Left lung (tissue), 4 donors: ENCODE measurements at regions not wholly inside any gene's neighbourhood (a gene's known extent, or its start where the extent isn't known, plus 50 kb on each side); places are given as distances from the start of the nearest gene placed in this dataset.
"Not testable (repeated sequence)": the region's sequence is repeated elsewhere in the genome, so short reads cannot be mapped to it uniquely, and the experiment has no call there.

Experiments
- ATAC-seq: fragments of 200-7000 bp; cut with Tn5 transposase; one replicate; pipeline ENCODE4 v1.9.1; 2020; ENCODE audit warnings: moderate library complexity
- DNase-seq, 4 donors: peaks; one replicate each; pipeline ENCODE4 v3.0.0-alpha.2; 2013 to 2020
- H3K27ac ChIP-seq, 2 donors: fragments of 200-600 bp; sonication (generic) in 1 of 2; one replicate each; pipeline versions ENCODE4 v1.5.0 to v1.8.0; 2020 to 2021
- H3K27me3 ChIP-seq, 2 donors: fragments of 200-600 bp; sonication (generic) in 1 of 2; one replicate each; pipeline versions ENCODE4 v1.5.0 to v1.8.0; 2020 to 2021
- H3K36me3 ChIP-seq, 2 donors: fragments of 200-600 bp; sonication (generic) in 1 of 2; one replicate each; pipeline versions ENCODE4 v1.5.0 to v1.8.0; 2020 to 2021
- H3K4me1 ChIP-seq, 2 donors: fragments of 200-600 bp; one replicate each; pipeline ENCODE4 v1.8.0; 2021
- H3K4me3 ChIP-seq, 2 donors: fragments of 200-600 bp; sonication (generic) in 1 of 2; one replicate each; pipeline versions ENCODE4 v1.5.0 to v1.8.0; 2020 to 2021; ENCODE audit warnings: mild to moderate bottlenecking in 1 of 2
- H3K9me3 ChIP-seq, 2 donors: fragments of 200-600 bp; sonication (generic) in 1 of 2; one replicate each; pipeline versions ENCODE4 v1.5.0 to v1.8.0; 2020 to 2021
- intact Hi-C, 2 donors: fragments of 100-400 bp; cut with DNase I; formaldehyde crosslinking; loops; one replicate each; pipeline versions ENCODE4 v1.11.2 to v1.14.2; 2022
- TF ChIP-seq, protein P1 (sequence below), 2 donors: fragments of 200-600 bp; sonication (generic) in 1 of 2; IDR thresholded peaks; one replicate each; pipeline versions ENCODE4 v1.5.0 to v1.8.0; 2021; ENCODE audit warnings: antibody characterized with exemption in 2 of 2
- donor health status: DM: no; HTN: yes; CAD: no.
- donor health status: DM: no; HTN: no; CAD: no.

DNA sequence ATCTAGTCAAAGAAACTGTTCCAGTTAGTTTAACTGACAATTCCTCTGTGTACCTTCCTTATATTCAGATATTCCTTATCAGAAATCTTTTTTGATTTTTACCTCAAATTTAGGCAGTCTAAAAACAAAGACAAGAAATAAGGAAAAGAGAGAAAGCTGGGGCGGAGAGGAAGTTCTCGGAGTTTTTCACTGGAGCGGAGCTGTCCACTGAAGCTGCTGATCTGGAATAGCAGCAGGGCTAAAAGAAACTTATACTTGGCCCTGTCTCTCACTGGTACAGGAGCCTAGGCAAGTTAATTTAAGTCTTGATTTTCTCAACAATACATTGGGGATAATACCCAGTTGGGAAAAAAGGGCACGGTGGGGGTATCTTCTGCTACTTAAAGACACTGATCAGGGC is 59.2 kb upstream of the CYP2D6 start:
- H3K4me3 ChIP-seq = no peak overlapping the region
- TF ChIP-seq, protein P1, sequence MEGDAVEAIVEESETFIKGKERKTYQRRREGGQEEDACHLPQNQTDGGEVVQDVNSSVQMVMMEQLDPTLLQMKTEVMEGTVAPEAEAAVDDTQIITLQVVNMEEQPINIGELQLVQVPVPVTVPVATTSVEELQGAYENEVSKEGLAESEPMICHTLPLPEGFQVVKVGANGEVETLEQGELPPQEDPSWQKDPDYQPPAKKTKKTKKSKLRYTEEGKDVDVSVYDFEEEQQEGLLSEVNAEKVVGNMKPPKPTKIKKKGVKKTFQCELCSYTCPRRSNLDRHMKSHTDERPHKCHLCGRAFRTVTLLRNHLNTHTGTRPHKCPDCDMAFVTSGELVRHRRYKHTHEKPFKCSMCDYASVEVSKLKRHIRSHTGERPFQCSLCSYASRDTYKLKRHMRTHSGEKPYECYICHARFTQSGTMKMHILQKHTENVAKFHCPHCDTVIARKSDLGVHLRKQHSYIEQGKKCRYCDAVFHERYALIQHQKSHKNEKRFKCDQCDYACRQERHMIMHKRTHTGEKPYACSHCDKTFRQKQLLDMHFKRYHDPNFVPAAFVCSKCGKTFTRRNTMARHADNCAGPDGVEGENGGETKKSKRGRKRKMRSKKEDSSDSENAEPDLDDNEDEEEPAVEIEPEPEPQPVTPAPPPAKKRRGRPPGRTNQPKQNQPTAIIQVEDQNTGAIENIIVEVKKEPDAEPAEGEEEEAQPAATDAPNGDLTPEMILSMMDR (IDR thresholded peaks at IDR 0.05) = no peak
- ATAC-seq (no peak), DNase-seq (no peak)
- no peaks in the 10 kb centered on the region for H3K27me3 ChIP-seq
- no peak overlapping the region for H3K27ac ChIP-seq
- intact Hi-C loops = no loop called here
- H3K4me1 ChIP-seq = no peaks in the 10 kb centered on the region
- H3K9me3 ChIP-seq = no peaks in the 10 kb centered on the region
- no peaks in the 10 kb centered on the region for H3K36me3 ChIP-seq

DNA sequence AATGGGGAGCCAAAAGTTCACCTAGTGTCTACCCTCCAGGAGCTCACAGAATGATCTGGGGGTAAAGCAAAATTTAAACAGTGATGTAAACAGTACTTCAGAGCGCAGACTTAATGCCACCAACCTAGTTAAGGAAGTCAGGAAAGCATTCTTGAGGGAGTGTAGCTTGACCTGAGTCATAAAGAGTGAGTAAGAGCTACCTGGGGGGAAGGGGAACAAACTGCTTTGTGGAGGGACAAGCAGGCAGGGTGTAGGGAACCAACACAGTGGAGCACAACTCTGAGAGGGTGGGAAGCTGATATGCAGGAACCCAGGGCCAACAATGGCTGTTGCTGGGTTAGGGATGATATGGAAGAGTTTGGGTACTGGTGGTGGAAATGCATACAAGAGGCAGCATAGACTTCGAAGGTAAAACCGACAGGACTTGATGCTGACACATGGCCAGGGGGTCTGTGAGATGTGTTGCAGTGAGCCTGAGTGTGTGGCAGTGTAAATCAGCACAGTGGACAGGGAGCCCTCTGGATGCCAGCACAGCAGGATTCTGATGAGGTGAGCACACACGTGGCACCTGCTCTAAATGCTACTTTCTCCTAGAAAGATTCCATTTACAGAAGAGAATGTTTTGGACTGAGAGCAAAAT is 58.3 kb upstream of the CYP2D6 start:
- Histone ChIP-seq H3K9me3 (no peaks in the 10 kb centered on the region), H3K36me3 (no peaks in the 10 kb centered on the region), H3K27ac (no peak overlapping the region), H3K4me1 (no peaks in the 10 kb centered on the region), H3K4me3 (no peak overlapping the region), H3K27me3 (no peaks in the 10 kb centered on the region)
- DNase-seq (no peak), ATAC-seq (peak; percentile 76)
- TF ChIP-seq, protein P1 (IDR thresholded peaks at IDR 0.05) = no peak
- intact Hi-C loops = no loop called here

DNA sequence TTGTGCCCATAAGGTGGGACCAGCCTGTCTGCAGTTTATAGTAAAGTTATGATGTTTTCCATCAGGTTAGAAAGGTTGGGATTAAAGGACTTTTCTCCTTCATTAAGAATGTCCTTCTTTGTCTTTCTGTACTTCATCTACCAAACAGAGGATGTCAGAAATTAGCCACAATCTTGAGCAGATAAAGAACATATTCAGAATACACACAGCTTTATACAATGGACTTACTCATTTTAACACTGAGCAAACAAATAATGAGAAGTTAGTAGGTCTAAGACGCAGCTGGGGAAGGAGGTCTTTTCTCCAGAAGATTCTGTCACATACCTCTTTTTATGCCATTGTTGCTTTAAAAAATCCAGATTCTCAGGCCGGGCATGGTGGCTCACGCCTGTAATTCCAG is 57.0 kb upstream of the CYP2D6 start:
- DNase-seq (no peak), ATAC-seq (no peak)
- TF ChIP-seq, protein P1 (IDR thresholded peaks at IDR 0.05) = no peak
- Histone ChIP-seq H3K4me1 (no peaks in the 10 kb centered on the region), H3K9me3 (no peaks in the 10 kb centered on the region), H3K27ac (no peak overlapping the region), H3K27me3 (no peaks in the 10 kb centered on the region), H3K36me3 (no peaks in the 10 kb centered on the region), H3K4me3 (no peak overlapping the region)
- intact Hi-C loops = no loop called here

DNA sequence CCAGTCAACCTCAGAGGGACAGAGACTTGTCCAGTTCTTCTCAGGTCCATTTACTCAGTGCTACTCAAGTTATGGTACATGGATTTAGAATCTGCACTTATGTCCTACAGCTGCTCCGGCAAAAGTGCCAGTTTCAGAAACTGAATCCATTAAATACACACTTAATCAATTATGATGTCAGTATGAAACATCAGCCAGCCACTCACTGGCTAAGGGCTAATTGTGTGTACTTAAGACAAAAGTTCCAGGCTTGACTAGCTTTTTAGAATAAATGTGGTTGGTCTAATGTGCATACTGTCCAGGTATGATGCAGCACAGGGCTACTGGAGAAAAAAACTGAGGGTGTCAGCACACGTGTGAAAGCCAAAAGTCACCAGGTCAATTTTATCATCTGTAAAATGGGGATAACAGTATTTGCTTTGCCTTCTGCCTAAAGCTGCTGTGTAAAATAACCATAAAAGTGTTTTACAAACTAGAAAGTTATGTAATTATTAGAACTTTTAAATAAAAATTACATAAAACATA is 55.4 kb upstream of the CYP2D6 start:
- peak; percentile 43 for ATAC-seq

DNA sequence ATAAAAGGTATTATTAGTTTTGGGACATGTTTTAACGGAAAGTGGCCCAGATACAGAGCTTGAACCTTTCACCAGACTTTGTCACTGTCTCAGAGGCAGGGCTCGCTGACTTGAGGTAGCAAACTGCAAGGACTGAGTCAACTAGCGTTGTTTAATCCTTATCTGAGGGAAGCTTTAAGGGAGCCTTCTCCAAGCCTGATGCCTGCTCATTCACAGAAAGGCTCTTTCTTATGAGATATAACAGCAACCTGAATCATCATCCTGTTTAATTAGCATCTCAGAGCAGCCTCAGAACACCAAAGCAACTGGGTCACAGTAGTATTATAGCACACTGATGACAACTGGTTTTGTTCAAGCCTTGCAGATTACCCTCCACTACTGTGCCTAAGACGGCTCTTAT is 54.2 kb upstream of the CYP2D6 start:
- Histone ChIP-seq H3K36me3 (no peaks in the 10 kb centered on the region), H3K27me3 (no peaks in the 10 kb centered on the region), H3K4me1 (peaks cover 0 to 8% of the 10 kb centered on the region in 2 donors), H3K27ac (no peak overlapping the region), H3K4me3 (no peak overlapping the region), H3K9me3 (no peaks in the 10 kb centered on the region)
- ATAC-seq = no peak
- intact Hi-C loops = no loop called here
- TF ChIP-seq, protein P1 (IDR thresholded peaks at IDR 0.05) = no peak
- no peak for DNase-seq

More for the DNA sequence above, 55.4 kb upstream of the CYP2D6 start:
- Histone ChIP-seq H3K27me3 (no peaks in the 10 kb centered on the region), H3K4me3 (no peak overlapping the region), H3K9me3 (no peaks in the 10 kb centered on the region), H3K36me3 (no peaks in the 10 kb centered on the region), H3K4me1 (peaks cover 0 to 1% of the 10 kb centered on the region in 2 donors), H3K27ac (no peak overlapping the region)
- DNase-seq = no peak
- intact Hi-C loops = no loop called here
- TF ChIP-seq, protein P1 (IDR thresholded peaks at IDR 0.05) = no peak

DNA sequence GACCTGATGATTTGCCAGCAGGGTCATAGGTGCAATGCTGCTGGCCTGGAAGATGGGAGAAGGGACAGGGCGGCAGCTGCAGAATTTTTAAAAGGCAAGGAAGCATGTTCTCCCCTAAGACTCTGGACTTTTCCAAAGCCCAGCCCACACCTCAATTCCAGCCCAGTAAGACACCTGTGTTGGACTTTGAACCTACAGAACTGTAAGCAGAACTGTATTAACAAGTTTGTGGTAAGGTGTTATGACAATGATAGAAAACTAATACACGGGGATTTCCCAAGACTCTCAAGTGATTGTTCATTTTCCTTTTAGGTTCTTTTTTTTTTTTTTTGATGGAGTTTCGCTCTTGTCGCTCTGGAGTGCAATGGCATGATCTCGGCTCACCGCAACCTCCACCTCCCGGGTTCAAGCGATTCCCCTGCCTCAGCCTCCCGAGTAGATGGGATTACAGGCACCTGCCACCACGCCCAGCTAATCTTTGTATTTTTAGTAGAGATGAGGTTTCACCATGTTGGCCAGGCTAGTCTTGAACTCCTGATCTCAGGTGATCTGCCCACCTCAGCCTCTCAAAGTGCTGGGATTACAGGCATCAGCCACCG is 53.0 kb upstream of the CYP2D6 start:
- intact Hi-C loops, ATAC-seq, H3K4me1 ChIP-seq: not testable (repeated sequence)

More for the DNA sequence above, 53.0 kb upstream of the CYP2D6 start:
- H3K36me3 ChIP-seq, DNase-seq, H3K4me3 ChIP-seq, H3K27me3 ChIP-seq, H3K9me3 ChIP-seq, H3K27ac ChIP-seq: not testable (repeated sequence)
